Stomach (tissue), 8 donors: ENCODE measurements at regions not wholly inside any gene's neighbourhood (a gene's known extent, or its start where the extent isn't known, plus 50 kb on each side); places are given as distances from the start of the nearest gene placed in this dataset.

Experiments used
- DNase-seq, 2 donors: peaks; one replicate each; pipeline versions ENCODE4 v3.0.0 to v3.0.0-alpha.2; 2013 to 2019
- H3K27ac ChIP-seq, 5 donors: fragments of 200-600 bp in 4 of 5; sonication (generic) in 4 of 5; one replicate each; pipeline ENCODE4 v1.5.1; 2013 to 2019; ENCODE audit warnings: mild to moderate bottlenecking in 1 of 5, moderate library complexity in 1 of 5
- H3K27me3 ChIP-seq, 3 donors: fragments of 200-600 bp; sonication (generic); one replicate each; pipeline ENCODE4 v1.5.1; 2017 to 2019; ENCODE audit warnings: mixed run types in 1 of 3
- H3K36me3 ChIP-seq, 4 donors: fragments of 200-600 bp; sonication (generic); 1 replicate in 3 of 4; 2 replicates in 1 of 4; pipeline ENCODE4 v1.5.1; 2016 to 2019
- H3K4me1 ChIP-seq, 4 donors: fragments of 200-600 bp; sonication (generic); one replicate each; pipeline ENCODE4 v1.5.1; 2016 to 2019
- H3K4me3 ChIP-seq, 4 donors: fragments of 200-600 bp; sonication (generic) in 3 of 4; one replicate each; pipeline ENCODE4 v1.5.1; 2016 to 2019; ENCODE audit warnings: mild to moderate bottlenecking in 1 of 4
- H3K9me3 ChIP-seq, 4 donors: fragments of 200-600 bp; sonication (generic); one replicate each; pipeline ENCODE4 v1.5.1; 2016 to 2019
- EP300 ChIP-seq: sonication (generic); formaldehyde crosslinking; IDR thresholded peaks from one replicate; pipeline ENCODE4 v1.6.1; 2017; ENCODE audit warnings: antibody characterized with exemption
- POLR2A ChIP-seq, 4 donors: fragments of 450-650 bp; IDR thresholded peaks; one replicate each; pipeline ENCODE4 v1.6.1; 2016; ENCODE audit warnings: antibody characterized with exemption in 4 of 4, control low read depth in 2 of 4, mild to moderate bottlenecking in 1 of 4, moderate library complexity in 1 of 4
- POLR2AphosphoS5 ChIP-seq, 3 donors: sonication (generic); formaldehyde crosslinking; IDR thresholded peaks; one replicate each; pipeline ENCODE4 v1.6.1; 2016; ENCODE audit warnings: antibody characterized with exemption in 3 of 3
- WGBS, 5 donors: extraction: QIAGEN DNeasy Blood & Tissue Kit in 3 of 5; methylation state at CpG; one replicate each; pipeline versions ENCODE4 v1.1.5 to v1.1.7; 2013 to 2018; 5-methylcytosine and 5-hydroxymethylcytosine counted together
- intact Hi-C: fragments of 100-400 bp; cut with DNase I; formaldehyde crosslinking; loops from one replicate; pipeline ENCODE4 v1.15.1; 2023; ENCODE audit warnings: low total_unique reads
- TF ChIP-seq, protein P1 (sequence below), 7 experiments: fragments of 450-650 bp in 4 of 7; fragments of 200-600 bp in 3 of 7; sonication (generic) in 3 of 7; IDR thresholded peaks; one replicate each; pipeline ENCODE4 v1.5.1; 2016 to 2019; ENCODE audit warnings: antibody characterized with exemption in 7 of 7, control low read depth in 2 of 7, mild to moderate bottlenecking in 1 of 7
- donor health status: healthy with polysubstance abuse.
- donor health status: Bipolar disorder and iron deficiency.
- donor health status: healthy.

DNA sequence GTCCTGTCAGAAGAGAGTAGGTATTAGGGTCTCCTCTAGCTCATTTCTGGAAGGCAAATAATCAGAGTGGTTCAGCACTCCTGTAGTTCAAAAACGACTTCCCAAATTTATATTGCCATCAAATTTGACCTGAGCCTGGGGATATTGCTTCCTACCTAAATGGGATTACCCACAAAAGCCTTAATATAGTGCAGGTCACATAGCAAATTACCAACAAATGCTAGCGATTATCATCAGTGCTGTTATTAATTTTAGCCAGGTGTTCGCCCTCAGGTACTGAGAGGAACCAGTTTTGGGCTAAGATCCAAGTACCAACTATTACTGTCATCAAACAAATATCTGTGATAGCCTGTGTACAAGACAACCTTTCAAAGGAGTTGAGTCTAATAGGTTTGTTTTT is 661.8 kb upstream of the PTBP2 start:
- H3K9me3 ChIP-seq, result peaks cover 0 to 11% (median 0%) of the 10 kb centered on the region in 4 donors
- intact Hi-C loops, result no loop called here
- H3K27me3 ChIP-seq, result no peaks in the 10 kb centered on the region
- H3K4me3 ChIP-seq, result no peak overlapping the region
- H3K36me3 ChIP-seq, result no peaks in the 10 kb centered on the region
- H3K4me1 ChIP-seq, result no peaks in the 10 kb centered on the region
- TF ChIP-seq POLR2A (IDR thresholded peaks at IDR 0.05) (no peak), POLR2AphosphoS5 (IDR thresholded peaks at IDR 0.05) (no peak), EP300 (no peak)
- TF ChIP-seq, protein P1, sequence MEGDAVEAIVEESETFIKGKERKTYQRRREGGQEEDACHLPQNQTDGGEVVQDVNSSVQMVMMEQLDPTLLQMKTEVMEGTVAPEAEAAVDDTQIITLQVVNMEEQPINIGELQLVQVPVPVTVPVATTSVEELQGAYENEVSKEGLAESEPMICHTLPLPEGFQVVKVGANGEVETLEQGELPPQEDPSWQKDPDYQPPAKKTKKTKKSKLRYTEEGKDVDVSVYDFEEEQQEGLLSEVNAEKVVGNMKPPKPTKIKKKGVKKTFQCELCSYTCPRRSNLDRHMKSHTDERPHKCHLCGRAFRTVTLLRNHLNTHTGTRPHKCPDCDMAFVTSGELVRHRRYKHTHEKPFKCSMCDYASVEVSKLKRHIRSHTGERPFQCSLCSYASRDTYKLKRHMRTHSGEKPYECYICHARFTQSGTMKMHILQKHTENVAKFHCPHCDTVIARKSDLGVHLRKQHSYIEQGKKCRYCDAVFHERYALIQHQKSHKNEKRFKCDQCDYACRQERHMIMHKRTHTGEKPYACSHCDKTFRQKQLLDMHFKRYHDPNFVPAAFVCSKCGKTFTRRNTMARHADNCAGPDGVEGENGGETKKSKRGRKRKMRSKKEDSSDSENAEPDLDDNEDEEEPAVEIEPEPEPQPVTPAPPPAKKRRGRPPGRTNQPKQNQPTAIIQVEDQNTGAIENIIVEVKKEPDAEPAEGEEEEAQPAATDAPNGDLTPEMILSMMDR (IDR thresholded peaks at IDR 0.05), result no peak
- 67 to 82% (median 78%) methylated on average over 3 of the region's 3 CpGs for WGBS, 5 donors
- no peak overlapping the region for H3K27ac ChIP-seq
- DNase-seq, result no peak

GRCh38 chr1:96060621-96061020 is 661.0 kb upstream of the PTBP2 start:
- Histone ChIP-seq H3K36me3 (no peaks in the 10 kb centered on the region), H3K4me1 (no peaks in the 10 kb centered on the region), H3K4me3 (no peak overlapping the region), H3K27me3 (no peaks in the 10 kb centered on the region), H3K9me3 (peaks cover 0 to 19% (median 0%) of the 10 kb centered on the region in 4 donors), H3K27ac (no peak overlapping the region)
- TF ChIP-seq, protein P1 (IDR thresholded peaks at IDR 0.05), result no peak
- TF ChIP-seq POLR2AphosphoS5 (IDR thresholded peaks at IDR 0.05) (no peak), EP300 (no peak), POLR2A (IDR thresholded peaks at IDR 0.05) (no peak)
- 50 to 63% (median 59%) methylated on average over 5 to 6 of the region's 6 CpGs for WGBS, 5 donors
- intact Hi-C loops, result no loop called here
- no peak for DNase-seq

DNA sequence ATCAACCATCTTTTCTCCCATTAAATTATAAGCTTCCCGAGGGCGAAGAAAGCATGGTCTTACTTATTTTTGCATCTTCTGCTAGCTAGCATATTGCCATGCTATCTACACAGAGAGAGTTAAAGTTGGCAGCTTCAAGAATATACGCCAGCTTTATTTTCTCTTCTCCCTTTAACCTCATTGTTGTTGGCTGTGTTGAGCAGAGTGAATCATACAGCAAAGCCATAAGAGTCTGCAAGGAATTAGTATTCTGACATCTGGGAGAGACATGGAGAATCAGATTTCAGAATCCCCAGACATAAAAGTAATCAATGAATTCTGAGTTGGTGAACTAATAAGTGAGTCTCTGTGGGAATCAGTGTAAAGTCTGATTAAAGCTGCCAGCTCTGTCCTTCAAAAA is 649.6 kb upstream of the PTBP2 start:
- no peaks in the 10 kb centered on the region for H3K36me3 ChIP-seq
- WGBS, 5 donors, result 78 to 88% (median 85%) methylated on average over 3 of the region's 3 CpGs
- TF ChIP-seq, protein P1 (IDR thresholded peaks at IDR 0.05), result no peak
- TF ChIP-seq EP300, result no peak
- TF ChIP-seq POLR2A (IDR thresholded peaks at IDR 0.05), result no peak
- TF ChIP-seq POLR2AphosphoS5 (IDR thresholded peaks at IDR 0.05), result no peak
- H3K4me1 ChIP-seq, result peaks cover 0 to 6% (median 0%) of the 10 kb centered on the region in 4 donors
- no peak overlapping the region for H3K4me3 ChIP-seq
- intact Hi-C loops, result no loop called here
- H3K27me3 ChIP-seq, result no peaks in the 10 kb centered on the region
- DNase-seq, result no peak
- H3K9me3 ChIP-seq, result no peaks in the 10 kb centered on the region
- no peak overlapping the region for H3K27ac ChIP-seq

DNA sequence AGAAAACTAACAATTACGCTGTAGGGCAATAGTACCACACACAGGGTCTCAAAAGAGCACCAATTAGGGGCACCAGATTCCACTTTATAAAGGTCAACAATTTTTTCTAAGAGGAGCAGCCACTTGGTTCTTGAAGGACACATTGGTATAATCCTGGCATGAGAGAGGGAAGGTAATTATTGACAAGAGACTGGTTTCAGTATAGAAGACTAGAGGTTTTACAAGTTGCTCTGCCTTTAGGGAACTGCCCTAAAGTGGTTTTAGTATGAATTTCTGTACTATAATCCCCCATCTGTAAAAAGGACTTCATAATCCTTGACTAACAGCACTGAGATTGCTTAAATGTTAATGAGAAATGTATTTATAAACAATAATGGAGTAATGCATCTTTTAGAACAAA is 648.5 kb upstream of the PTBP2 start:
- H3K27me3 ChIP-seq, result no peaks in the 10 kb centered on the region
- no peaks in the 10 kb centered on the region for H3K9me3 ChIP-seq
- H3K27ac ChIP-seq, result no peak overlapping the region
- no peak overlapping the region for H3K4me3 ChIP-seq
- whole genome bisulfite sequencing, 5 donors, result 80 to 96% (median 95%) methylated on average over 1 of the region's 1 CpG
- H3K36me3 ChIP-seq, result no peaks in the 10 kb centered on the region
- TF ChIP-seq POLR2A (IDR thresholded peaks at IDR 0.05) (no peak), EP300 (no peak), POLR2AphosphoS5 (IDR thresholded peaks at IDR 0.05) (no peak)
- TF ChIP-seq, protein P1 (IDR thresholded peaks at IDR 0.05), result no peak
- intact Hi-C loops, result no loop called here
- peaks cover 0 to 6% (median 0%) of the 10 kb centered on the region in 4 donors for H3K4me1 ChIP-seq
- DNase-seq, result no peak
